ENCODE measurements at regions not wholly inside any gene's neighbourhood (a gene's known extent, or its start where the extent isn't known, plus 50 kb on each side); places are given as distances from the start of the nearest gene placed in this dataset.

- H3K27me3 ChIP-seq (replicated peaks in 1 of 4; ENCODE audit: control extremely low read depth in 1 of 4, control insufficient read depth in 3 of 4, insufficient read depth in 4 of 4, low read length in 3 of 4) = no peaks in the 10 kb centered on the region
- no peak overlapping the region for H3K27ac ChIP-seq (ENCODE audit: low read length in 2 of 2)
- ChIA-PET POLR2A (no interaction called here), CTCF (interaction anchor here (1.0 kb wide), 1 partner anchor 176 kb away, joined by 3 read pairs; no protein-coding TSS in a partner anchor)
- H3K4me2 ChIP-seq (replicated peaks; ENCODE audit: low read depth, low read length, poor library complexity, severe bottlenecking) = no peak overlapping the region
- no peaks in the 10 kb centered on the region for H4K20me1 ChIP-seq (ENCODE audit: control insufficient read depth, insufficient read depth, low read length, poor library complexity, severe bottlenecking)
- ATAC-seq (ENCODE audit: low read depth) (no peak), DNase-seq (no peak)
- WGBS (ENCODE audit: insufficient coverage) = no CpG with 5 or more reads among the region's 1 CpG
- H3K36me3 ChIP-seq (replicated peaks in 1 of 2; ENCODE audit: control extremely low read depth in 1 of 2, control insufficient read depth in 1 of 2, extremely low read depth in 1 of 2, insufficient read depth in 2 of 2, low read length in 1 of 2) = no peaks in the 10 kb centered on the region
- peaks cover 10 to 12% of the 10 kb centered on the region in 2 donors for H3K4me1 ChIP-seq (ENCODE audit: control insufficient read depth in 2 of 2, insufficient read depth in 2 of 2, low read length in 2 of 2)
- no peak overlapping the region for H3K9ac ChIP-seq (ENCODE audit: low read length)
- Mint-ChIP-seq H3K27me3 (no peaks in the 10 kb centered on the region), H3K4me3 (no peak overlapping the region), H3K4me1 (peaks cover 17% of the 10 kb centered on the region), H3K27ac (no peak overlapping the region), H3K9me3 (ENCODE audit: insufficient read depth) (peaks cover 6% of the 10 kb centered on the region)
- H3K4me3 ChIP-seq (ENCODE audit: control extremely low read depth in 1 of 5, extremely low read depth in 1 of 5, insufficient read depth in 1 of 5, low read depth in 2 of 5, low read length in 4 of 5) = no peak overlapping the region
- TF ChIP-seq CTCF (IDR thresholded peaks at IDR 0.05) = no peak
- TF ChIP-seq EZH2 (IDR thresholded peaks at IDR 0.05; ENCODE audit: borderline replicate concordance, insufficient read depth, low read depth, low read length, poor library complexity, severe bottlenecking) = no peak
- intact Hi-C loops (cut with micrococcal nuclease) = no loop called here
- H2AFZ ChIP-seq (ENCODE audit: insufficient read depth, low read depth, low read length, poor library complexity, severe bottlenecking) = no peak overlapping the region
- no peaks in the 10 kb centered on the region for H3K79me2 ChIP-seq (ENCODE audit: control insufficient read depth, insufficient read depth, low read length)
- peaks cover 0 to 19% (median 14%) of the 10 kb centered on the region in 3 donors for H3K9me3 ChIP-seq (ENCODE audit: control extremely low read depth in 1 of 3, control insufficient read depth in 2 of 3, insufficient read depth in 1 of 3, low read length in 2 of 3)
These were observed 171.3 kb downstream of the CD24 start for GRCh38 chr6:106803188-106803587.

- Histone ChIP-seq H3K4me3 (ENCODE audit: control extremely low read depth in 1 of 5, extremely low read depth in 1 of 5, insufficient read depth in 1 of 5, low read depth in 2 of 5, low read length in 4 of 5) (no peak overlapping the region), H4K20me1 (ENCODE audit: control insufficient read depth, insufficient read depth, low read length, poor library complexity, severe bottlenecking) (no peaks in the 10 kb centered on the region), H3K27ac (ENCODE audit: low read length in 2 of 2) (no peak overlapping the region), H3K9ac (ENCODE audit: low read length) (no peak overlapping the region), H3K4me2 (replicated peaks; ENCODE audit: low read depth, low read length, poor library complexity, severe bottlenecking) (no peak overlapping the region), H3K36me3 (replicated peaks in 1 of 2; ENCODE audit: control extremely low read depth in 1 of 2, control insufficient read depth in 1 of 2, extremely low read depth in 1 of 2, insufficient read depth in 2 of 2, low read length in 1 of 2) (no peaks in the 10 kb centered on the region), H2AFZ (ENCODE audit: insufficient read depth, low read depth, low read length, poor library complexity, severe bottlenecking) (no peak overlapping the region), H3K27me3 (replicated peaks in 1 of 4; ENCODE audit: control extremely low read depth in 1 of 4, control insufficient read depth in 3 of 4, insufficient read depth in 4 of 4, low read length in 3 of 4) (no peaks in the 10 kb centered on the region), H3K79me2 (ENCODE audit: control insufficient read depth, insufficient read depth, low read length) (no peaks in the 10 kb centered on the region), H3K4me1 (ENCODE audit: control insufficient read depth in 2 of 2, insufficient read depth in 2 of 2, low read length in 2 of 2) (peaks cover 10 to 12% of the 10 kb centered on the region in 2 donors), H3K9me3 (ENCODE audit: control extremely low read depth in 1 of 3, control insufficient read depth in 2 of 3, insufficient read depth in 1 of 3, low read length in 2 of 3) (peaks cover 0 to 11% (median 4%) of the 10 kb centered on the region in 3 donors)
- Mint-ChIP-seq H3K9me3 (ENCODE audit: insufficient read depth) (peaks cover 4% of the 10 kb centered on the region), H3K27ac (no peak overlapping the region), H3K4me3 (no peak overlapping the region), H3K4me1 (peaks cover 17% of the 10 kb centered on the region), H3K27me3 (no peaks in the 10 kb centered on the region)
- ATAC-seq (ENCODE audit: low read depth) (no peak), DNase-seq (no peak)
- intact Hi-C loops (cut with micrococcal nuclease) = no loop called here
- TF ChIP-seq EZH2 (IDR thresholded peaks at IDR 0.05; ENCODE audit: borderline replicate concordance, insufficient read depth, low read depth, low read length, poor library complexity, severe bottlenecking) (no peak), CTCF (IDR thresholded peaks at IDR 0.05) (no peak)
- WGBS (ENCODE audit: insufficient coverage) = 93% methylated on average over 5 of the region's 5 CpGs
- POLR2A ChIA-PET = no interaction called here
- CTCF ChIA-PET = no interaction called here
These were observed 172.4 kb downstream of the CD24 start for GRCh38 chr6:106802139-106802538.
